SK-N-SH (cell line): ENCODE measurements at regions not wholly inside any gene's neighbourhood (a gene's known extent, or its start where the extent isn't known, plus 50 kb on each side); places are given as distances from the start of the nearest gene placed in this dataset.

Experiments used
- ELF1 ChIP-seq: IDR thresholded peaks from 2 replicates; pipeline ENCODE4 v1.4.0; 2012
- EP300 ChIP-seq, 2 experiments: IDR thresholded peaks; 2 replicates each; pipeline versions ENCODE4 v1.4.0 to v1.6.1; 2012; ENCODE audit warnings: borderline replicate concordance in 1 of 2, low read depth in 1 of 2, low read length in 1 of 2
- FOSL2 ChIP-seq: IDR thresholded peaks from 2 replicates; pipeline ENCODE4 v1.4.0; 2012; ENCODE audit warnings: low read depth, mild to moderate bottlenecking, moderate library complexity, borderline replicate concordance
- GABPA ChIP-seq: IDR thresholded peaks from 2 replicates; pipeline ENCODE4 v1.4.0; 2012; ENCODE audit warnings: low read depth, mild to moderate bottlenecking
- POLR2AphosphoS5 ChIP-seq: IDR thresholded peaks from 2 replicates; pipeline ENCODE4 v1.6.1; 2012; ENCODE audit warnings: low read depth, low read length
- RXRA ChIP-seq: IDR thresholded peaks from 2 replicates; pipeline ENCODE4 v1.4.0; 2012; ENCODE audit warnings: low read depth, mild to moderate bottlenecking, borderline replicate concordance
- SMC3 ChIP-seq: IDR thresholded peaks from 2 replicates; pipeline ENCODE4 v1.6.1; 2012; ENCODE audit warnings: low read depth, low read length, improper control_type of control experiment
- TAF1 ChIP-seq: IDR thresholded peaks from 2 replicates; pipeline ENCODE4 v1.6.1; 2012; ENCODE audit warnings: low read depth, mild to moderate bottlenecking, low read length, moderate library complexity, borderline replicate concordance
- YY1 ChIP-seq: IDR thresholded peaks from 2 replicates; pipeline ENCODE4 v1.4.0; 2012; ENCODE audit warnings: low read depth, mild to moderate bottlenecking
- TF ChIP-seq, protein P1 (sequence below): fragments of 200-600 bp; sonication (generic); IDR thresholded peaks from 2 replicates; pipeline ENCODE4 v1.6.1; 2017; ENCODE audit warnings: antibody characterized with exemption, mild to moderate bottlenecking, moderate library complexity
- TF ChIP-seq, protein P2 (sequence below): IDR thresholded peaks from 2 replicates; pipeline ENCODE4 v1.4.0; 2012; ENCODE audit warnings: low read depth
- TF ChIP-seq, protein P3 (sequence below): fragments of 150-350 bp; IDR thresholded peaks from 2 replicates; pipeline ENCODE4 v1.6.1; 2017; ENCODE audit warnings: antibody characterized with exemption, low read length, low read depth, borderline replicate concordance

DNA sequence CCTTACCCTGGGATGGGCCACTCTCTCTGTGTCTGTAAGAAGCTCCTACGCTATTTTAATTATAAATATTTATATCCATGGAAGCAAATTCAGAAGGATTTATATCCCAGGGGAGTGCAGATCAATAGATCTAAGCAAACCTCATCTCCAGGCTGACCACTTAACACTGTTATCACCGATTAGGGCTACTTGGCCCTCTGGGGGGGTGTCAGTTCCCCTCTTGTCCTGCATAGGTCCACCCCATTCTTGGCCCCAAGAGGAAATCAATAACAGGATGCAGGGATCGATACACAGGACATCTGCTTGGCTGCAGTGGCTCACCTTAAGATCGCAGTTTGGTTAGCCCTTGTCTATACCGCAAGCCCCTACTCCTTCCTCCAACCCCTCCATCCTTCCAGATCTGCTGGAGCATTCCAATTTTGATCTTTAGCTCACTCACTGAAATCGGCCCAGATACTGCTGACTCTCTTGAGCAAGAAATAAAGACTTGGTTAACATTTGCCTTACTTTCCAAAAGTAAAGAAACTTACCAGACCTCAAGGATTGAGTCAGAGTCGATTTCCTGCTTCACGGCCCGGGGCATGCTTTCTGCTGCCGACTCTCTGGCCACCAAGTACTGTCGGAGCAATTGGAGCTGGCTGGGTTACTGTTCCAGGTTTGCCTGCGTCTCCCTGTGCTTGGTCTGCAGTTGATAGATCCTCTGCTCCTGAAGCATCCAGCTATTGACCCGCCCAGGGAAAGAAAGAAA lies 112.3 kb upstream of the PMFBP1 start:
- TF ChIP-seq, protein P1, sequence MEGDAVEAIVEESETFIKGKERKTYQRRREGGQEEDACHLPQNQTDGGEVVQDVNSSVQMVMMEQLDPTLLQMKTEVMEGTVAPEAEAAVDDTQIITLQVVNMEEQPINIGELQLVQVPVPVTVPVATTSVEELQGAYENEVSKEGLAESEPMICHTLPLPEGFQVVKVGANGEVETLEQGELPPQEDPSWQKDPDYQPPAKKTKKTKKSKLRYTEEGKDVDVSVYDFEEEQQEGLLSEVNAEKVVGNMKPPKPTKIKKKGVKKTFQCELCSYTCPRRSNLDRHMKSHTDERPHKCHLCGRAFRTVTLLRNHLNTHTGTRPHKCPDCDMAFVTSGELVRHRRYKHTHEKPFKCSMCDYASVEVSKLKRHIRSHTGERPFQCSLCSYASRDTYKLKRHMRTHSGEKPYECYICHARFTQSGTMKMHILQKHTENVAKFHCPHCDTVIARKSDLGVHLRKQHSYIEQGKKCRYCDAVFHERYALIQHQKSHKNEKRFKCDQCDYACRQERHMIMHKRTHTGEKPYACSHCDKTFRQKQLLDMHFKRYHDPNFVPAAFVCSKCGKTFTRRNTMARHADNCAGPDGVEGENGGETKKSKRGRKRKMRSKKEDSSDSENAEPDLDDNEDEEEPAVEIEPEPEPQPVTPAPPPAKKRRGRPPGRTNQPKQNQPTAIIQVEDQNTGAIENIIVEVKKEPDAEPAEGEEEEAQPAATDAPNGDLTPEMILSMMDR, result no peak
- TF ChIP-seq SMC3 (no peak), EP300 (IDR thresholded peaks at IDR 0.05; ENCODE audit: borderline replicate concordance in 1 of 2, low read depth in 1 of 2, low read length in 1 of 2) (no peak), GABPA (no peak), POLR2AphosphoS5 (no peak), ELF1 (no peak), TAF1 (no peak), YY1 (no peak), RXRA (no peak), FOSL2 (no peak)
- TF ChIP-seq, protein P2, sequence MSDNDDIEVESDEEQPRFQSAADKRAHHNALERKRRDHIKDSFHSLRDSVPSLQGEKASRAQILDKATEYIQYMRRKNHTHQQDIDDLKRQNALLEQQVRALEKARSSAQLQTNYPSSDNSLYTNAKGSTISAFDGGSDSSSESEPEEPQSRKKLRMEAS, result no peak
- TF ChIP-seq, protein P3, sequence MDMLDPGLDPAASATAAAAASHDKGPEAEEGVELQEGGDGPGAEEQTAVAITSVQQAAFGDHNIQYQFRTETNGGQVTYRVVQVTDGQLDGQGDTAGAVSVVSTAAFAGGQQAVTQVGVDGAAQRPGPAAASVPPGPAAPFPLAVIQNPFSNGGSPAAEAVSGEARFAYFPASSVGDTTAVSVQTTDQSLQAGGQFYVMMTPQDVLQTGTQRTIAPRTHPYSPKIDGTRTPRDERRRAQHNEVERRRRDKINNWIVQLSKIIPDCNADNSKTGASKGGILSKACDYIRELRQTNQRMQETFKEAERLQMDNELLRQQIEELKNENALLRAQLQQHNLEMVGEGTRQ, result no peak
